ENCODE measurements at regions not wholly inside any gene's neighbourhood (a gene's known extent, or its start where the extent isn't known, plus 50 kb on each side); places are given as distances from the start of the nearest gene placed in this dataset.

GRCh38 chr16:61364990-61365389 is 671.2 kb downstream of the CDH8 start:
- TF ChIP-seq, protein P1, sequence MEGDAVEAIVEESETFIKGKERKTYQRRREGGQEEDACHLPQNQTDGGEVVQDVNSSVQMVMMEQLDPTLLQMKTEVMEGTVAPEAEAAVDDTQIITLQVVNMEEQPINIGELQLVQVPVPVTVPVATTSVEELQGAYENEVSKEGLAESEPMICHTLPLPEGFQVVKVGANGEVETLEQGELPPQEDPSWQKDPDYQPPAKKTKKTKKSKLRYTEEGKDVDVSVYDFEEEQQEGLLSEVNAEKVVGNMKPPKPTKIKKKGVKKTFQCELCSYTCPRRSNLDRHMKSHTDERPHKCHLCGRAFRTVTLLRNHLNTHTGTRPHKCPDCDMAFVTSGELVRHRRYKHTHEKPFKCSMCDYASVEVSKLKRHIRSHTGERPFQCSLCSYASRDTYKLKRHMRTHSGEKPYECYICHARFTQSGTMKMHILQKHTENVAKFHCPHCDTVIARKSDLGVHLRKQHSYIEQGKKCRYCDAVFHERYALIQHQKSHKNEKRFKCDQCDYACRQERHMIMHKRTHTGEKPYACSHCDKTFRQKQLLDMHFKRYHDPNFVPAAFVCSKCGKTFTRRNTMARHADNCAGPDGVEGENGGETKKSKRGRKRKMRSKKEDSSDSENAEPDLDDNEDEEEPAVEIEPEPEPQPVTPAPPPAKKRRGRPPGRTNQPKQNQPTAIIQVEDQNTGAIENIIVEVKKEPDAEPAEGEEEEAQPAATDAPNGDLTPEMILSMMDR (IDR thresholded peaks at IDR 0.05; ENCODE audit: borderline replicate concordance, insufficient read depth, low read depth, low read length): no peak
- no peak overlapping the region for H3K4me3 ChIP-seq (ENCODE audit: low read depth, low read length)

DNA sequence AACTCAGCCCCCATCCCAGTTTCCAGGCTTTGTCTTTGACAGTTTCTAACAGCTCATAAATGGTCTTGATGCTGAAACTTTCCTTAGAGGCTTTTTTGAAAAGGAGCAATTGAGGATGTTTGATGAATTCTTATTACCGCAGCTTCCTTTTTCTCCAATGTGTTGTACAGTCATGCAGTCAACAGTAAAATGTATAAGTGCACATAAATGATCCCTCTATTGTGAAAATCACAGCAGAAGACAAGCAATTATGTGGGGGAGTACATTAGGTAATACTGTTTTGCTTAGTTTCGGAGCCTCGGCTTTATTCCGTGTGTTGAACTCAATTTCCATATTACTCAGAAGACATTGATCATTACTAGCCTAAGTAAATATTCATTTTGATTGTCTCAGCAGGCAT is 673.7 kb downstream of the CDH8 start:
- TF ChIP-seq, protein P1 (IDR thresholded peaks at IDR 0.05; ENCODE audit: borderline replicate concordance, insufficient read depth, low read depth, low read length): no peak

GRCh38 chr16:61344791-61345190 is 691.4 kb downstream of the CDH8 start:
- TF ChIP-seq, protein P1 (IDR thresholded peaks at IDR 0.05; ENCODE audit: borderline replicate concordance, insufficient read depth, low read depth, low read length): no peak
- no peak overlapping the region for H3K4me3 ChIP-seq (ENCODE audit: low read depth, low read length)

More for the DNA sequence above, 673.7 kb downstream of the CDH8 start:
- no peak overlapping the region for H3K4me3 ChIP-seq (ENCODE audit: low read depth, low read length)

- no peak overlapping the region for H3K4me3 ChIP-seq (ENCODE audit: low read depth, low read length)
- TF ChIP-seq, protein P1 (IDR thresholded peaks at IDR 0.05; ENCODE audit: borderline replicate concordance, insufficient read depth, low read depth, low read length): no peak
Observed at GRCh38 chr16:61332461-61332860, 703.8 kb downstream of the CDH8 start.

DNA sequence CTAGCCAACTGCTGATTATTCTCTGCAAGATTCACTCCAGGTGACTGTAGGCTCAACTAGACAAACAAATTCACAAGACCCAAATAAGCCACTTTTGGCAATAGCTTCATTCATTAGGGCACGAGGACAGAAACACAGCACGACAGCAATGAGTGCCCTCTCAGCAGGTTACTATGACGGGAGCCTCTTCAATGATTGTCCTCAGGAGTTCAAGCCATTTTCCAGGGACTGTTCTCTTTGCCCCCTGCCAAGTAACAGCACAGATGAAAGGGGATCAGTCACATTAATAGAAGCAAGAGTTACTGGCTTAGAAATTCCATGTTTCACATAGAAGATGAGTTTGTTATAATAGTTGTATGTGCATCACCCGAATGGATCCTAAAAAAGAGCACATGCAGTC is 712.2 kb downstream of the CDH8 start:
- H3K4me3 ChIP-seq (ENCODE audit: low read depth, low read length): no peak overlapping the region
- TF ChIP-seq, protein P1 (IDR thresholded peaks at IDR 0.05; ENCODE audit: borderline replicate concordance, insufficient read depth, low read depth, low read length): no peak

DNA sequence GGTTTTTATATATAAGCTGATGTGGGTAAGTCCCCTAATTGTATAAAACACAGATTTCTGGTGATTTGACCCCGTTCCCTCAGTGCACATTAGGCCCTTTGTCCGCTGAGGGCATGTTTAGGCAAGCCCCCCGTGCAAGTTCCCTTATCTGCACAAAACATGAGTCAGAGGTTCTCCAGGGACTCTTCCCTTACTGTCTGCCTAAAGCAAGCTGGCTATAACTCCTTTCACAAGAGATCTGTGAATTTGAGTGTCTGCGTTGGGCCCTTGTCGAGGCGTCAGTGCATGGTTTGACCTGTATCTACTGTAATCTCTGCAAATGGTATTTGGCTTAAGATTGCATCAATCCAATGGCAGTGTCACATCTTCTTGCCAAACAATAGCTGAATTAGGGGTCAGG is 712.8 kb downstream of the CDH8 start:
- no peak overlapping the region for H3K4me3 ChIP-seq (ENCODE audit: low read depth, low read length)
- TF ChIP-seq, protein P1 (IDR thresholded peaks at IDR 0.05; ENCODE audit: borderline replicate concordance, insufficient read depth, low read depth, low read length): no peak

GRCh38 chr16:61320791-61321190 is 715.4 kb downstream of the CDH8 start:
- TF ChIP-seq, protein P1 (IDR thresholded peaks at IDR 0.05; ENCODE audit: borderline replicate concordance, insufficient read depth, low read depth, low read length): no peak
- H3K4me3 ChIP-seq (ENCODE audit: low read depth, low read length): no peak overlapping the region
